ENCODE measurements at regions not wholly inside any gene's neighbourhood (a gene's known extent, or its start where the extent isn't known, plus 50 kb on each side); places are given as distances from the start of the nearest gene placed in this dataset.

DNA sequence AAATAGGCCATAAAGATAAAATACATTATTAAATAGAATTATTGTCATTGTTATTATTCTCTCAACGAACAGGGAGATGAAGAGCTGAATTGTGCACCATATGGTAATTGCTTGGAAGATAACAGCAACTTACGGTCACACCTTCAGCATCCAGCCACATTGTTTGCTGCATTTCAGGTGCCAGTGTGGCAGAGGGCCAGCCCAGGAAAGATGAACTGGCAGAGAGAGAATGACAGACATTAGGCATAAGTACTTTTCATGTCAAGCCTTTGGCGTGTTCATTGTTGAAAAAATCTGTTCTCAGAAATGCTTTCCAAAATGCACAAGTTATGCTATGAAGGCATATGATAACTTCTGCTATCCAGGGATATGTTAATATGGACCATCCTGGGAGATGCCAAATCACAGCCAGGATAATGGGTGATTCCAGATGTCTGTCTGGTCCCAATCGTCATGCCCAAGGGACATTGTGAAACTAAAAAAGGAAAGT, 748.6 kb upstream of the PIK3C3 start:
- no peaks in the 10 kb centered on the region for H3K36me3 ChIP-seq
- H3F3A ChIP-seq (ENCODE audit: low read depth) = no peaks in the 10 kb centered on the region
- no peaks in the 10 kb centered on the region for H3K9me3 ChIP-seq (ENCODE audit: low read depth)
- H3K27ac ChIP-seq = no peak overlapping the region
- no peaks in the 10 kb centered on the region for H4K20me1 ChIP-seq (ENCODE audit: low read depth)
- TF ChIP-seq CTCF (IDR thresholded peaks at IDR 0.05) (no peak), EZH2phosphoT487 (IDR thresholded peaks at IDR 0.05) (no peak), EZH2 (IDR thresholded peaks at IDR 0.05) (no peak)
- Mint-ChIP-seq H3K27ac (no peak overlapping the region), H3K4me3 (no peak overlapping the region), H3K4me1 (peaks cover 14% of the 10 kb centered on the region), H3K27me3 (ENCODE audit: insufficient read depth, low read depth) (peaks cover 5% of the 10 kb centered on the region), H3K9me3 (no peaks in the 10 kb centered on the region), H3K36me3 (no peaks in the 10 kb centered on the region)
- peaks cover 6% of the 10 kb centered on the region for H3K4me1 ChIP-seq
- H3K9ac ChIP-seq = no peak overlapping the region
- no peaks in the 10 kb centered on the region for H3K27me3 ChIP-seq
- H3K4me3 ChIP-seq = no peak overlapping the region
- no peak overlapping the region for H3K4me2 ChIP-seq
- no peaks in the 10 kb centered on the region for H3K79me2 ChIP-seq (ENCODE audit: low read depth)
- H2AFZ ChIP-seq (replicated peaks) = no peak overlapping the region
- no peak for DNase-seq (ENCODE audit: low spot score)

DNA sequence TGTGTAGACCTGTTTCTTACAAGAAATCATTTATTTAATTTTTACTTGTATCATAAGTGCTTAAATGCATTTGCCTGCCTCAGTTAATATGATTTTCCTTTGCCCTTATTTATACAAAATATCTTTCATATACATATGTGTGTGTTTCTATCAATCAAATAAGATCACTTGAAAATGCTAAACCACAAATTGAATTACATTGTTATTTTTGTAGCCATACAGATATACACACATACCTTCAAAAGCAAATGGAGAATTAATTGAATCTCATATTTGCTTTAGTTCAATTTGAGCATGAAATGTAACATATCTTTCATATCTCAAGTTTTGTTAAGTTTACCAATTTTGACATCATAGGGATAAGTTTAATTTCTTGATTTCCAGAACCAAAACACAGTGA, 755.8 kb upstream of the PIK3C3 start:
- Histone ChIP-seq H4K20me1 (ENCODE audit: low read depth) (no peaks in the 10 kb centered on the region), H2AFZ (replicated peaks) (no peak overlapping the region), H3K4me2 (no peak overlapping the region), H3K27me3 (no peaks in the 10 kb centered on the region), H3K4me1 (no peaks in the 10 kb centered on the region), H3K79me2 (ENCODE audit: low read depth) (no peaks in the 10 kb centered on the region), H3K27ac (no peak overlapping the region), H3K9me3 (ENCODE audit: low read depth) (no peaks in the 10 kb centered on the region), H3K4me3 (no peak overlapping the region), H3K9ac (no peak overlapping the region), H3K36me3 (no peaks in the 10 kb centered on the region), H3F3A (ENCODE audit: low read depth) (no peaks in the 10 kb centered on the region)
- H3K36me3 Mint-ChIP-seq = no peaks in the 10 kb centered on the region
- peaks cover 3% of the 10 kb centered on the region for H3K9me3 Mint-ChIP-seq
- DNase-seq (ENCODE audit: low spot score) = no peak
- TF ChIP-seq CTCF (IDR thresholded peaks at IDR 0.05) (no peak), EZH2 (IDR thresholded peaks at IDR 0.05) (no peak), EZH2phosphoT487 (IDR thresholded peaks at IDR 0.05) (no peak)
- no peaks in the 10 kb centered on the region for H3K27me3 Mint-ChIP-seq (ENCODE audit: insufficient read depth, low read depth)
- H3K27ac Mint-ChIP-seq = no peak overlapping the region
- no peak overlapping the region for H3K4me3 Mint-ChIP-seq
- H3K4me1 Mint-ChIP-seq = no peaks in the 10 kb centered on the region

GRCh38 chr18:41197967-41198366, 757.1 kb upstream of the PIK3C3 start:
- Mint-ChIP-seq H3K36me3 (no peaks in the 10 kb centered on the region), H3K27ac (no peak overlapping the region), H3K27me3 (ENCODE audit: insufficient read depth, low read depth) (no peaks in the 10 kb centered on the region), H3K4me1 (no peaks in the 10 kb centered on the region), H3K9me3 (peaks cover 5% of the 10 kb centered on the region), H3K4me3 (no peak overlapping the region)
- no peak overlapping the region for H3K4me3 ChIP-seq
- DNase-seq (ENCODE audit: low spot score) = no peak
- no peaks in the 10 kb centered on the region for H3K27me3 ChIP-seq
- no peaks in the 10 kb centered on the region for H3K9me3 ChIP-seq (ENCODE audit: low read depth)
- no peaks in the 10 kb centered on the region for H4K20me1 ChIP-seq (ENCODE audit: low read depth)
- H3K4me1 ChIP-seq = no peaks in the 10 kb centered on the region
- no peak overlapping the region for H2AFZ ChIP-seq (replicated peaks)
- no peak overlapping the region for H3K27ac ChIP-seq
- TF ChIP-seq EZH2 (IDR thresholded peaks at IDR 0.05) (no peak), EZH2phosphoT487 (IDR thresholded peaks at IDR 0.05) (no peak), CTCF (IDR thresholded peaks at IDR 0.05) (no peak)
- no peaks in the 10 kb centered on the region for H3K79me2 ChIP-seq (ENCODE audit: low read depth)
- no peaks in the 10 kb centered on the region for H3F3A ChIP-seq (ENCODE audit: low read depth)
- H3K36me3 ChIP-seq = no peaks in the 10 kb centered on the region
- H3K4me2 ChIP-seq = no peak overlapping the region
- H3K9ac ChIP-seq = no peak overlapping the region
